ENCODE measurements at regions not wholly inside any gene's neighbourhood (a gene's known extent, or its start where the extent isn't known, plus 50 kb on each side); places are given as distances from the start of the nearest gene placed in this dataset.

GRCh38 chr2:129068543-129068942 lies 749.9 kb upstream of the HS6ST1 start:
- Histone ChIP-seq H4K20me1 (ENCODE audit: insufficient read depth, poor library complexity, severe bottlenecking) (no peaks in the 10 kb centered on the region), H3K9me2 (replicated peaks; ENCODE audit: insufficient read depth) (no peaks in the 10 kb centered on the region), H3K4me1 (ENCODE audit: insufficient read depth) (no peaks in the 10 kb centered on the region), H3K4me2 (no peak overlapping the region), H3K9me3 (ENCODE audit: low read depth) (no peaks in the 10 kb centered on the region), H3K4me3 (no peak overlapping the region), H3K27me3 (no peaks in the 10 kb centered on the region), H2AFZ (no peak overlapping the region), H3K36me3 (replicated peaks; ENCODE audit: insufficient read depth, low read depth) (no peaks in the 10 kb centered on the region), H3K79me2 (no peaks in the 10 kb centered on the region), H3K27ac (no peak overlapping the region)
- DNase-seq (ENCODE audit: low spot score) = no peak
- WGBS (ENCODE audit: low lambda C conversion rate, missing lambda C conversion rate) = 74% methylated on average over 5 of the region's 5 CpGs
- TF ChIP-seq CTCF (IDR thresholded peaks at IDR 0.05; ENCODE audit: poor library complexity) = no peak
- no peak for TF ChIP-seq EZH2 (IDR thresholded peaks at IDR 0.05; ENCODE audit: borderline replicate concordance)
- TF ChIP-seq EZH2phosphoT487 (IDR thresholded peaks at IDR 0.05; ENCODE audit: low read depth, severe bottlenecking, unreplicated experiment) = no peak

GRCh38 chr2:129069875-129070594 lies 751.4 kb upstream of the HS6ST1 start:
- Histone ChIP-seq H2AFZ (no peak overlapping the region), H3K9me2 (replicated peaks; ENCODE audit: insufficient read depth) (no peaks in the 10 kb centered on the region), H3K79me2 (no peaks in the 10 kb centered on the region), H3K27me3 (no peaks in the 10 kb centered on the region), H3K36me3 (replicated peaks; ENCODE audit: insufficient read depth, low read depth) (no peaks in the 10 kb centered on the region), H3K27ac (no peak overlapping the region), H3K4me1 (ENCODE audit: insufficient read depth) (no peaks in the 10 kb centered on the region), H3K4me2 (no peak overlapping the region), H3K9me3 (ENCODE audit: low read depth) (no peaks in the 10 kb centered on the region), H3K4me3 (no peak overlapping the region), H4K20me1 (ENCODE audit: insufficient read depth, poor library complexity, severe bottlenecking) (no peaks in the 10 kb centered on the region)
- WGBS (ENCODE audit: low lambda C conversion rate, missing lambda C conversion rate) = 84% methylated on average over 12 of the region's 12 CpGs
- TF ChIP-seq EZH2 (IDR thresholded peaks at IDR 0.05; ENCODE audit: borderline replicate concordance) (no peak), CTCF (IDR thresholded peaks at IDR 0.05; ENCODE audit: poor library complexity) (no peak), EZH2phosphoT487 (IDR thresholded peaks at IDR 0.05; ENCODE audit: low read depth, severe bottlenecking, unreplicated experiment) (no peak)
- peak; percentile 40 for DNase-seq (ENCODE audit: low spot score)

GRCh38 chr2:129070663-129071062 lies 752.0 kb upstream of the HS6ST1 start:
- H3K27me3 ChIP-seq = no peaks in the 10 kb centered on the region
- H3K4me2 ChIP-seq = no peak overlapping the region
- WGBS (ENCODE audit: low lambda C conversion rate, missing lambda C conversion rate) = 82% methylated on average over 3 of the region's 3 CpGs
- no peak overlapping the region for H3K27ac ChIP-seq
- H3K4me3 ChIP-seq = no peak overlapping the region
- no peaks in the 10 kb centered on the region for H3K9me3 ChIP-seq (ENCODE audit: low read depth)
- no peak for DNase-seq (ENCODE audit: low spot score)
- TF ChIP-seq CTCF (IDR thresholded peaks at IDR 0.05; ENCODE audit: poor library complexity) = no peak
- TF ChIP-seq EZH2 (IDR thresholded peaks at IDR 0.05; ENCODE audit: borderline replicate concordance) = no peak
- TF ChIP-seq EZH2phosphoT487 (IDR thresholded peaks at IDR 0.05; ENCODE audit: low read depth, severe bottlenecking, unreplicated experiment) = no peak
- H3K36me3 ChIP-seq (replicated peaks; ENCODE audit: insufficient read depth, low read depth) = no peaks in the 10 kb centered on the region
- no peaks in the 10 kb centered on the region for H3K9me2 ChIP-seq (replicated peaks; ENCODE audit: insufficient read depth)
- H4K20me1 ChIP-seq (ENCODE audit: insufficient read depth, poor library complexity, severe bottlenecking) = no peaks in the 10 kb centered on the region
- no peaks in the 10 kb centered on the region for H3K4me1 ChIP-seq (ENCODE audit: insufficient read depth)
- no peak overlapping the region for H2AFZ ChIP-seq
- H3K79me2 ChIP-seq = no peaks in the 10 kb centered on the region
